ENCODE measurements at regions not wholly inside any gene's neighbourhood (a gene's known extent, or its start where the extent isn't known, plus 50 kb on each side); places are given as distances from the start of the nearest gene placed in this dataset.
"Not testable (repeated sequence)": the region's sequence is repeated elsewhere in the genome, so short reads cannot be mapped to it uniquely, and the experiment has no call there.

DNA sequence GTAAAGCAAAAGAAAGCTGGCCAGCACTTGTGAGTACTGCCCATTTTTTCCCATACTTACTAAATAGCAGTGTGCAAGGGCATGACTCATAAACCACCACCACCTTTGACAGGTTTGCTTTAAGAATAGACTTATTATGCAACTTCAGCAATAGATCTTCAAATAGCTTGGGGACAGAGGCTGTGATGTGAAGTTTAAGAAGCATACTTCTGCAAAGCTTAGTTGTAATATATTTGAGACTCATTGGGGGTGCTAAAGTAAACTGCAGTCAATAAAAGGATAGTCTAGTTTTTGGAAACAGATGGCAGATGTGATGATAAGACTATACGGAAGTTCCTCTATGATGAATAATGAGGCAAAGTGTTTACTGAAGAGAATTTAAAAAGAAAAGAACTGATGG, 210.0 kb downstream of the PLA2G4A start:
- TF ChIP-seq, protein P1, sequence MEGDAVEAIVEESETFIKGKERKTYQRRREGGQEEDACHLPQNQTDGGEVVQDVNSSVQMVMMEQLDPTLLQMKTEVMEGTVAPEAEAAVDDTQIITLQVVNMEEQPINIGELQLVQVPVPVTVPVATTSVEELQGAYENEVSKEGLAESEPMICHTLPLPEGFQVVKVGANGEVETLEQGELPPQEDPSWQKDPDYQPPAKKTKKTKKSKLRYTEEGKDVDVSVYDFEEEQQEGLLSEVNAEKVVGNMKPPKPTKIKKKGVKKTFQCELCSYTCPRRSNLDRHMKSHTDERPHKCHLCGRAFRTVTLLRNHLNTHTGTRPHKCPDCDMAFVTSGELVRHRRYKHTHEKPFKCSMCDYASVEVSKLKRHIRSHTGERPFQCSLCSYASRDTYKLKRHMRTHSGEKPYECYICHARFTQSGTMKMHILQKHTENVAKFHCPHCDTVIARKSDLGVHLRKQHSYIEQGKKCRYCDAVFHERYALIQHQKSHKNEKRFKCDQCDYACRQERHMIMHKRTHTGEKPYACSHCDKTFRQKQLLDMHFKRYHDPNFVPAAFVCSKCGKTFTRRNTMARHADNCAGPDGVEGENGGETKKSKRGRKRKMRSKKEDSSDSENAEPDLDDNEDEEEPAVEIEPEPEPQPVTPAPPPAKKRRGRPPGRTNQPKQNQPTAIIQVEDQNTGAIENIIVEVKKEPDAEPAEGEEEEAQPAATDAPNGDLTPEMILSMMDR (IDR thresholded peaks at IDR 0.05; ENCODE audit: borderline replicate concordance, insufficient read depth, low read depth, low read length) = no peak
- no peak overlapping the region for H3K4me3 ChIP-seq (ENCODE audit: low read depth, low read length)

DNA sequence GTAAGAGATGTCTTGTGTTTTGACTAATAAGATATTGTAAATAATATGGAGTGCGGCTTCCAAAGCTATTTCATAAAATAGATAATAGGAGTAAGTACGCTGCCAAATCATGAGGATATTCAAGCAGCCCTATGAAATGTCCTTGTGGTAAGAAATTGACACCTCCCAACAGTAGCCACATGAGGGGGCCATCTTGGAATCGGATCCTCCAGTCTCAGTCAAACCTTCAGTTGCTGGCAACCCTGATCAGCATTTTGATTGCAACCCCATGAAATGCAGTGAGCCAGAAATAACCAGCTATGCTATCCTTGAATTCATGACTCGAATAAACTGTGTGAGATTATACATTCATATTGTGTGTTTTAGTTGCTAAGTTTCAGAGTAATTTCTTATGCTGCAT, 212.4 kb downstream of the PLA2G4A start:
- no peak overlapping the region for H3K4me3 ChIP-seq (ENCODE audit: low read depth, low read length)
- TF ChIP-seq, protein P1 (IDR thresholded peaks at IDR 0.05; ENCODE audit: borderline replicate concordance, insufficient read depth, low read depth, low read length) = no peak

DNA sequence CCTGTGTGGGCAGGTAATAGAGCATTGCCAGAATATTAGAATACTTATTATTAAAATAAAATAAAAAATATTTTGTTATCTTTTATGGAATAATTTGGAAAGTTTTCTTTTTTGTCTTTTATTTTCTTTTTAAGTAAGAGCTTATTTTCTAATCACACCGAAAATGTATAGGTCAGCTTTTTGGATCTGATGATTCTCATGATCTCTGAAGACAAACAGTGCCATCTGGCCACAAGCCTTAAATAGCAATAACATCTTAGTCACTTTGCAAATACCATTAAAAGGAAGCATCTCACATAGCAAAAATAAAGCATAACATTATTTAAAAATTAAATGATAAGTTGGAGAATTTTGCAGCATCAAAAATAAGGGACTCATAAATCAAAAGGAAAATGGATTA, 213.8 kb downstream of the PLA2G4A start:
- TF ChIP-seq, protein P1 (IDR thresholded peaks at IDR 0.05; ENCODE audit: borderline replicate concordance, insufficient read depth, low read depth, low read length) = no peak
- H3K4me3 ChIP-seq (ENCODE audit: low read depth, low read length) = no peak overlapping the region

DNA sequence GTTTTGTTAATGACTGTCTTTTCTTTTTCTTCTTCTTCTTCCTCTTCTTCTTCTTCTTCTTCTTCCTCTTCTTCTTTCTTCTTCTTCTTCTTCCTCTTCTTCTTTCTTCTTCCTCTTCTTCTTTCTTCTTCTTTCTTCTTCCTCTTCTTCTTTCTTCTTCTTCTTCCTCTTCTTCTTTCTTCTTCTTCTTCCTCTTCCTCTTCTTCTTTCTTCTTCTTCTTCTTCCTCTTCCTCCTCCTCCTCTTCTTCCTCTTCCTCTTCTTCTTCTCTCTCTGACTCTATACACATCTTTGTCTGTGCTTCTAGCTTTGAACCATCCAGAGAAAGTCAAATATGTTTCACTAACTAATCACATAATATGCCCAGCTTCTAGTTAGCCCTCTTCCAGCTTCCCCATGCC, 214.7 kb downstream of the PLA2G4A start:
- not testable (repeated sequence) for H3K4me3 ChIP-seq (ENCODE audit: low read depth, low read length)

DNA sequence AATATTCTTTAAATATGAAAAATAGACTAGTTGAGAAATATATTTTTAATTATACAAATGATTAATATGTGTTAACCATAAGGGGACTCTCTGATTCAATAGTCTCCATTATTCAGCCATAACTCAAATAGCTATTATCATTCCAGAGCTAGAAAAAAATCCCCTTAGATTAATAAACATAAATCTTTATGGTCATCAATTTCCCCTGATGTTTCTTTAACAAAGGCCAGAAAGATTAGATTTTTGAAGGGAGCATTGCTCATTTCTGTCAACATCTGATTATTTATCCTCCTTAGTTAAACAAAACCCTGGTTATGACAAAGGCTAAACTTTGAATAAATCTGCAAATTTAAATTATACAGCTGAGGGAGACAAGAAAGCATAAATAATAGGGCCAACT, 215.7 kb downstream of the PLA2G4A start:
- TF ChIP-seq, protein P1 (IDR thresholded peaks at IDR 0.05; ENCODE audit: borderline replicate concordance, insufficient read depth, low read depth, low read length) = no peak
- no peak overlapping the region for H3K4me3 ChIP-seq (ENCODE audit: low read depth, low read length)

DNA sequence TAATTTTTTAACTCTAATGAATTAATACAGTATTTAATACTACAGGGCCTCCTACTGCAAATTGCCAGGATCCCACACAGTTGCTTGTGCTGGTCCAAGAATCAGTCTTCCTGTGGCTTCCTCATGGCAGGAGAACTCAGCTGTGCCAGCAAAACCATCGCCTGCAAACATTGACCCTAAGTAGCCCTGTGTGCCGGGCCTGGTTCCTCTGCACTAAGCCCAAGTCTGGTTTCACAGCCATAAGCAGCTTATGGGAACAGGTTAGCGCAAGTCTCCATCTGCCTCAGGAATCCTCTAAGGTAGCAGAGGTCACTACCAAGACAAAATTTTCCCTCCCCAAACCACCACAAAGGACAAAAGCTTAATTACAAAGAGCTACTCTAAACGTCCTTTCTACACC, 216.6 kb downstream of the PLA2G4A start:
- TF ChIP-seq, protein P1 (IDR thresholded peaks at IDR 0.05; ENCODE audit: borderline replicate concordance, insufficient read depth, low read depth, low read length) = no peak

DNA sequence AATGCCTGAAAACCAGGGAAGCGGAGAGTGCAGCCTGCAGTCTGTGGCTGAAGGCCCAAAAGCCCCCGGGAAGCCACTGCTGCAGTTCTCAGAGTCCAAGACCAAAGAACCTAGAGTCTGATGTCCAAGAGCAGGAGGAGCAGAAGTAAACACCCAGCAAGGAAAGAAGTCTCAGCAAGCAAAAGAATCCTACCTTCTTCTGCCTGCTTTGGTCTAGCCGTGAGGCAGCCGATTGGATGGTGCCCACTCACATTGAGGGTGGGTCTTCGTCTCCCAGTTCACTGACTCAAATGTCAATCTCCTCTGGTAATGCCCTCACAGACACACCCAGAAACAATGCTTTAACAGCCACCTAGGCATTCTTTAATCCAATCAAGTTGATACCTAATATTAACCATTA, 217.5 kb downstream of the PLA2G4A start:
- TF ChIP-seq, protein P1 (IDR thresholded peaks at IDR 0.05; ENCODE audit: borderline replicate concordance, insufficient read depth, low read depth, low read length) = no peak
- no peak overlapping the region for H3K4me3 ChIP-seq (ENCODE audit: low read depth, low read length)

More for the DNA sequence above, 216.6 kb downstream of the PLA2G4A start:
- H3K4me3 ChIP-seq (ENCODE audit: low read depth, low read length) = no peak overlapping the region

DNA sequence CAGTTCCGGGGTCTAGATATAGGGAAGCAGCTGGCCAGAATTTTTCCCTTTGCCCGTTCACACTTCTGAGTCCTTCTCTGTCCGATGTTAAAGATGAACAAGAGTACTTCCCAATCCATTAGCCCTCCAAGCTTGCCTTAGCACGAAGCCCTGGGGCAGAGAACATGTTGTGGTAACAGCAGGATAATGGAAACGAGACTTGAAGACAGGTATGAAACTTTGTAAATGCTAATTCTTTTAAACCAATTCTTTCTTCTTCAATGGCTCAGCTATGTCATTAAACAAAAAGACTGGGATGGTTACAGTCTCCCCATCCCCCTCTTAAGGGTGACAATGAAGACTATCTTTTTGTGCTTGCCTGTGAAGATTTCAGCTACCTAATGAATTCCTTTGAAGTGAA, 218.5 kb downstream of the PLA2G4A start:
- TF ChIP-seq, protein P1 (IDR thresholded peaks at IDR 0.05; ENCODE audit: borderline replicate concordance, insufficient read depth, low read depth, low read length) = no peak
- no peak overlapping the region for H3K4me3 ChIP-seq (ENCODE audit: low read depth, low read length)

Measured in GM12875 (cell line).